B cell (primary cell): ENCODE measurements at regions not wholly inside any gene's neighbourhood (a gene's known extent, or its start where the extent isn't known, plus 50 kb on each side); places are given as distances from the start of the nearest gene placed in this dataset.
A peak's percentile ranks its signal among the peaks of the same experiment; 100 is the strongest.

ENCODE experiments used
- ATAC-seq: fragments of 200-7000 bp; cut with Tn5 transposase; one replicate; pipeline ENCODE4 v1.10.0; 2021; ENCODE audit warnings: low read depth, mild to moderate bottlenecking, moderate number of reproducible peaks, moderate library complexity
- CTCF ChIA-PET: fragments of 350-600 bp; sonication (Branson Sonifier 250); formaldehyde crosslinking; loops from one replicate; lab custom pipeline; 2021; ENCODE audit warnings: antibody characterized with exemption, inconsistent platforms; lab: Charles Lee
- POLR2A ChIA-PET: fragments of 350-600 bp; sonication (Branson Sonifier 250); formaldehyde crosslinking; loops from one replicate; lab custom pipeline; 2021; ENCODE audit warnings: antibody characterized with exemption; lab: Charles Lee
- DNase-seq: peaks from one replicate; pipeline ENCODE4 v3.0.0; 2013
- H2AFZ ChIP-seq: 2 replicates; pipeline ENCODE4 v1.6.1; 2012; ENCODE audit warnings: mild to moderate bottlenecking, low read depth, low read length; ENCODE audit not compliant: insufficient read depth, poor library complexity, severe bottlenecking
- H3K27ac ChIP-seq, 2 donors: 1 replicate in 1 of 2; 2 replicates in 1 of 2; pipeline ENCODE4 v1.5.1; 2012 to 2013; ENCODE audit warnings: low read length in 2 of 2, mild to moderate bottlenecking in 2 of 2, moderate library complexity in 1 of 2
- H3K27me3 ChIP-seq, 4 experiments: fragments of 200-600 bp in 1 of 4; sonication (generic) in 1 of 4; replicated peaks in 1 of 4; 1 replicate in 2 of 4; 2 replicates in 2 of 4; pipeline versions ENCODE4 v1.6.1 to v1.7.0; 2013 to 2016; ENCODE audit warnings: low read length in 3 of 4, mild to moderate bottlenecking in 2 of 4, mixed read lengths in 1 of 4, moderate library complexity in 1 of 4; ENCODE audit not compliant: insufficient read depth in 4 of 4, control insufficient read depth in 3 of 4; ENCODE audit errors: control extremely low read depth in 1 of 4
- H3K36me3 ChIP-seq, 2 experiments: replicated peaks in 1 of 2; 1 replicate in 1 of 2; 2 replicates in 1 of 2; pipeline versions ENCODE4 v1.6.1 to v1.7.1; 2013; ENCODE audit warnings: low read length in 1 of 2; ENCODE audit not compliant: insufficient read depth in 2 of 2, control insufficient read depth in 1 of 2; ENCODE audit errors: control extremely low read depth in 1 of 2, extremely low read depth in 1 of 2
- H3K4me1 ChIP-seq, 2 donors: fragments of 200-600 bp in 1 of 2; sonication (generic) in 1 of 2; 1 replicate in 1 of 2; 2 replicates in 1 of 2; pipeline versions ENCODE4 v1.5.1 to v1.6.1; 2013 to 2017; ENCODE audit warnings: low read length in 2 of 2; ENCODE audit not compliant: control insufficient read depth in 2 of 2, insufficient read depth in 2 of 2
- H3K4me2 ChIP-seq: replicated peaks from 2 replicates; pipeline ENCODE3; 2012; ENCODE audit warnings: mild to moderate bottlenecking, low read depth, low read length; ENCODE audit not compliant: poor library complexity, severe bottlenecking
- H3K4me3 ChIP-seq, 5 experiments: fragments of 200-600 bp in 1 of 5; sonication (generic) in 1 of 5; 1 replicate in 3 of 5; 2 replicates in 2 of 5; pipeline versions ENCODE4 v1.5.1 to v1.7.0; 2011 to 2016; ENCODE audit warnings: low read length in 4 of 5, mild to moderate bottlenecking in 4 of 5, low read depth in 2 of 5, control low read depth in 1 of 5, moderate library complexity in 1 of 5; ENCODE audit not compliant: insufficient read depth in 1 of 5; ENCODE audit errors: control extremely low read depth in 1 of 5, extremely low read depth in 1 of 5
- H3K79me2 ChIP-seq: fragments of 200-600 bp; sonication (generic); one replicate; pipeline ENCODE4 v1.6.0; 2016; ENCODE audit warnings: low read length; ENCODE audit not compliant: control insufficient read depth, insufficient read depth
- H3K9ac ChIP-seq: fragments of 200-600 bp; sonication (generic); 2 replicates; pipeline ENCODE4 v1.6.1; 2017; ENCODE audit warnings: mild to moderate bottlenecking, low read length, moderate library complexity
- H3K9me3 ChIP-seq, 3 donors: one replicate each; pipeline versions ENCODE4 v1.6.1 to v1.7.1; 2013; ENCODE audit warnings: low read length in 2 of 3; ENCODE audit not compliant: control insufficient read depth in 2 of 3, insufficient read depth in 1 of 3; ENCODE audit errors: control extremely low read depth in 1 of 3
- H4K20me1 ChIP-seq: 2 replicates; pipeline ENCODE4 v1.6.0; 2012; ENCODE audit warnings: mild to moderate bottlenecking, low read length; ENCODE audit not compliant: insufficient read depth, control insufficient read depth, poor library complexity, severe bottlenecking
- H3K27ac Mint-ChIP-seq: one replicate; pipeline ENCODE4 v1.8.0; 2021; ENCODE audit warnings: mixed read lengths
- H3K27me3 Mint-ChIP-seq: one replicate; pipeline ENCODE4 v1.8.0; 2021; ENCODE audit warnings: mixed read lengths
- H3K4me1 Mint-ChIP-seq: one replicate; pipeline ENCODE4 v1.8.0; 2021; ENCODE audit warnings: mixed read lengths
- H3K4me3 Mint-ChIP-seq: one replicate; pipeline ENCODE4 v1.8.0; 2021; ENCODE audit warnings: mixed read lengths
- H3K9me3 Mint-ChIP-seq: one replicate; pipeline ENCODE4 v1.8.0; 2022; ENCODE audit warnings: mixed read lengths; ENCODE audit not compliant: insufficient read depth
- EZH2 ChIP-seq: IDR thresholded peaks from 2 replicates; pipeline ENCODE4 v1.6.1; 2012; ENCODE audit warnings: borderline replicate concordance, low read depth, mild to moderate bottlenecking, moderate library complexity, low read length; ENCODE audit not compliant: insufficient read depth, poor library complexity, severe bottlenecking
- WGBS: methylation state at CpG from one replicate; pipeline ENCODE4 v1.1.5; 2013; ENCODE audit warnings: missing lambda C conversion rate; ENCODE audit not compliant: insufficient coverage; 5-methylcytosine and 5-hydroxymethylcytosine counted together
- intact Hi-C: fragments of 100-400 bp; cut with micrococcal nuclease; formaldehyde crosslinking; loops from one replicate; pipeline ENCODE4 v1.10.0; 2022
- TF ChIP-seq, protein P1 (sequence below): fragments of 200-600 bp; IDR thresholded peaks from one replicate; pipeline ENCODE4 v1.8.0; 2022; ENCODE audit warnings: antibody characterized with exemption, mild to moderate bottlenecking

DNA sequence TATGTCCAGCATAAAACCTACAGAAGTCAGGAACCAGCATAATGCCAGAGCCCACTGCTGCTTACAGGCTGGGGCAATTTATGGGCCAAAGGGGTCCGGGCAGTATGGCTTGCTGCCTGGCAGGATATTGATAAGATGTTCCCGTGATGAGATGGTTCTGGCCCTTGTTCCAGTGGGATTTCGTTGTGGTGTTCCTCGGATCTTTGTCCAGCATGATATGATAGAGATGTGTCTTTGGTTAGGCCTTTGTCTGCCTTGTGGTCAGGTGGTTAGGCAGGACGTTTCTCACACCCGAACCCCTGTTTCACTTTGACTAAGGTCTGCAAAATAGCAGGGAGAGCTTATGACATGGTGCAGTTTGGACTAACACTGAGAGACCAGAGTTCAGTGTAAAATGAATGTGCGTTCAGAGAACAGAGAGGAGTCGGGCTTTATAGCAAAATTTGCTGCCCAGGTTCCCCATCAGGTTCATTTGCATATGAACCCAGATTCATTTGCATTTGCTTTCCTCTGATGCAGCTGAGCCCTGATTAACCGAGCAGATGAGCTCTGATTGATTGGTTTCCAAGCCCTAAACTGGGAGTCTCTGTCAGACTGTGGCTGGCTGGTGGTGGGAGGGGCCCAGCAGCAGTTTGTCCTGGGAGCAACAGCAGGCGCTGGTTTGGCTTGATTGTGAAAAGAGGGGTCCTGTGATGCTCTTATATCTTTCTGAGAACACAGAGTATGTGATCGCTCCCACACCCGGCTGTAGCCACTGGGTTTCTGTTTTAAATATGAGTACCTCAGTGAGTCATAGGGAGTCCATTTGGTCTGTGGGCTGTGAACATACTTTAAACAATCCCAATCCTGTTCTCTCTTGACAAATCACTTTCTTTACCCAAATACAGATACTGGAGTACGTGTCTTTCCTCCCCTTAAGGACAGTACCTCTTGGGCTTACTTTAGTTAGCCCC, 156.3 kb upstream of the PZP start:
- POLR2A ChIA-PET = no interaction called here
- peak overlapping the region; percentile 13 for H3K9ac ChIP-seq
- intact Hi-C loops = no loop called here
- WGBS = 41% methylated on average over 7 of the region's 13 CpGs
- H3K4me1 ChIP-seq = peaks cover 13 to 37% of the 10 kb centered on the region in 2 donors
- peak overlapping the region; percentile 62 for H3K27ac Mint-ChIP-seq
- no peaks in the 10 kb centered on the region for H3K9me3 ChIP-seq
- H3K4me2 ChIP-seq = peak overlapping the region; percentile 50
- TF ChIP-seq EZH2 = no peak
- TF ChIP-seq, protein P1, sequence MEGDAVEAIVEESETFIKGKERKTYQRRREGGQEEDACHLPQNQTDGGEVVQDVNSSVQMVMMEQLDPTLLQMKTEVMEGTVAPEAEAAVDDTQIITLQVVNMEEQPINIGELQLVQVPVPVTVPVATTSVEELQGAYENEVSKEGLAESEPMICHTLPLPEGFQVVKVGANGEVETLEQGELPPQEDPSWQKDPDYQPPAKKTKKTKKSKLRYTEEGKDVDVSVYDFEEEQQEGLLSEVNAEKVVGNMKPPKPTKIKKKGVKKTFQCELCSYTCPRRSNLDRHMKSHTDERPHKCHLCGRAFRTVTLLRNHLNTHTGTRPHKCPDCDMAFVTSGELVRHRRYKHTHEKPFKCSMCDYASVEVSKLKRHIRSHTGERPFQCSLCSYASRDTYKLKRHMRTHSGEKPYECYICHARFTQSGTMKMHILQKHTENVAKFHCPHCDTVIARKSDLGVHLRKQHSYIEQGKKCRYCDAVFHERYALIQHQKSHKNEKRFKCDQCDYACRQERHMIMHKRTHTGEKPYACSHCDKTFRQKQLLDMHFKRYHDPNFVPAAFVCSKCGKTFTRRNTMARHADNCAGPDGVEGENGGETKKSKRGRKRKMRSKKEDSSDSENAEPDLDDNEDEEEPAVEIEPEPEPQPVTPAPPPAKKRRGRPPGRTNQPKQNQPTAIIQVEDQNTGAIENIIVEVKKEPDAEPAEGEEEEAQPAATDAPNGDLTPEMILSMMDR = no peak
- H2AFZ ChIP-seq = peak overlapping the region; percentile 33
- peaks cover 12% of the 10 kb centered on the region for H3K27me3 Mint-ChIP-seq
- CTCF ChIA-PET = no interaction called here
- H3K4me1 Mint-ChIP-seq = peaks cover 38% of the 10 kb centered on the region
- DNase-seq = peak; percentile 67
- peak; percentile 79 for ATAC-seq
- no peaks in the 10 kb centered on the region for H4K20me1 ChIP-seq
- H3K27ac ChIP-seq = peak overlapping the region in 1 of 2 donors; percentile 44
- no peaks in the 10 kb centered on the region for H3K27me3 ChIP-seq
- H3K4me3 ChIP-seq = peak overlapping the region in 2 of 5 experiments; percentile 34 to 40
- no peaks in the 10 kb centered on the region for H3K36me3 ChIP-seq
- H3K79me2 ChIP-seq = no peaks in the 10 kb centered on the region
- no peaks in the 10 kb centered on the region for H3K9me3 Mint-ChIP-seq
- H3K4me3 Mint-ChIP-seq = peak overlapping the region; percentile 85

DNA sequence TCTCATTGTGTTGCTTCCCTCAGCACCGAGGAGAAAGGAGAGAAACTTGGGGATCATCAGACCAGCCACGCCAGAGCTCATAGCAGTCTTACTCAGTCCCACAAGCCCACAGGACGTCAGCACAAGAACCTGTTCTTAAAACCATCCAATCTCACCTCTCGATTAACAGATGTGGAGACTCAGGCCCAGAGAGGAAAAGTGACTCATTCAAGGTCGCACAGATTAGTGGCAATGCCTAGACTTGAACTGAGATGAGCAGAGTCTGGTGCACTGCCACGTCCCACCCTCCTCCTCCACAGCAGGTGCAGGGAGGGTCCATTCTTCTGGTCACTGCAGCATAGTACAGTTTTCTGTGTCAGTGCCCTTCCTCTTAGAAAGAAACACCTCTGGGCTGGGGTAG, 154.9 kb upstream of the PZP start:
- no peak overlapping the region for H3K9ac ChIP-seq
- Mint-ChIP-seq H3K4me3 (no peak overlapping the region), H3K4me1 (peaks cover 38% of the 10 kb centered on the region), H3K9me3 (no peaks in the 10 kb centered on the region), H3K27ac (peak overlapping the region; percentile 6), H3K27me3 (peaks cover 12% of the 10 kb centered on the region)
- H4K20me1 ChIP-seq = no peaks in the 10 kb centered on the region
- ATAC-seq (no peak), DNase-seq (no peak)
- H3K9me3 ChIP-seq = no peaks in the 10 kb centered on the region
- peaks cover 13 to 37% of the 10 kb centered on the region in 2 donors for H3K4me1 ChIP-seq
- no peak overlapping the region for H3K4me2 ChIP-seq
- H3K27ac ChIP-seq = no peak overlapping the region
- no peak overlapping the region for H3K4me3 ChIP-seq
- TF ChIP-seq, protein P1 = no peak
- H3K36me3 ChIP-seq = no peaks in the 10 kb centered on the region
- intact Hi-C loops = no loop called here
- no peak overlapping the region for H2AFZ ChIP-seq
- ChIA-PET CTCF (interaction anchor here (0.9 kb wide), 1 partner anchor 20 kb away, joined by 3 read pairs; no protein-coding TSS in a partner anchor), POLR2A (no interaction called here)
- WGBS = 66% methylated on average over 5 of the region's 6 CpGs
- no peaks in the 10 kb centered on the region for H3K27me3 ChIP-seq
- no peaks in the 10 kb centered on the region for H3K79me2 ChIP-seq
